HEK293T (cell line): ENCODE measurements at regions not wholly inside any gene's neighbourhood (a gene's known extent, or its start where the extent isn't known, plus 50 kb on each side); places are given as distances from the start of the nearest gene placed in this dataset.

Experiments
- ARNT ChIP-seq: fragments of 450-650 bp; IDR thresholded peaks from 2 replicates; pipeline ENCODE4 v1.6.1; 2017; ENCODE audit warnings: mild to moderate bottlenecking
- BHLHE40 ChIP-seq: fragments of 450-650 bp; IDR thresholded peaks from 2 replicates; pipeline ENCODE4 v1.6.1; 2016; ENCODE audit warnings: mild to moderate bottlenecking, moderate library complexity, borderline replicate concordance
- CTBP1 ChIP-seq: fragments of 450-650 bp; IDR thresholded peaks from 2 replicates; pipeline ENCODE4 v1.6.1; 2016; ENCODE audit warnings: borderline replicate concordance
- ELF4 ChIP-seq: fragments of 450-650 bp; IDR thresholded peaks from 2 replicates; pipeline ENCODE4 v1.6.1; 2017; ENCODE audit warnings: antibody characterized with exemption
- FOXA1 ChIP-seq: fragments of 450-650 bp; IDR thresholded peaks from 2 replicates; pipeline ENCODE4 v1.6.1; 2016; ENCODE audit warnings: mild to moderate bottlenecking
- FOXM1 ChIP-seq: fragments of 450-650 bp; IDR thresholded peaks from 2 replicates; pipeline ENCODE4 v1.6.1; 2017; ENCODE audit warnings: mild to moderate bottlenecking, borderline replicate concordance
- HDGF ChIP-seq: fragments of 450-650 bp; IDR thresholded peaks from 2 replicates; pipeline ENCODE4 v1.6.1; 2017; ENCODE audit warnings: antibody characterized with exemption, borderline replicate concordance
- L3MBTL2 ChIP-seq: fragments of 450-650 bp; conservative IDR thresholded peaks from 2 replicates; pipeline ENCODE4 v1.6.1; 2016; ENCODE audit warnings: mild to moderate bottlenecking
- LEF1 ChIP-seq: fragments of 450-650 bp; IDR thresholded peaks from 2 replicates; pipeline ENCODE4 v1.6.1; 2017; ENCODE audit warnings: mild to moderate bottlenecking, borderline replicate concordance
- PKNOX1 ChIP-seq: fragments of 450-650 bp; IDR thresholded peaks from 2 replicates; pipeline ENCODE4 v1.6.1; 2016
- SP1 ChIP-seq: fragments of 450-650 bp; IDR thresholded peaks from 2 replicates; pipeline ENCODE4 v1.6.1; 2017
- SUZ12 ChIP-seq: fragments of 450-650 bp; IDR thresholded peaks from 2 replicates; pipeline ENCODE4 v1.6.1; 2016; ENCODE audit warnings: mild to moderate bottlenecking
- TARDBP ChIP-seq: fragments of 450-650 bp; IDR thresholded peaks from 2 replicates; pipeline ENCODE4 v1.6.1; 2016
- ZNF384 ChIP-seq: fragments of 450-650 bp; IDR thresholded peaks from 2 replicates; pipeline ENCODE4 v1.6.1; 2016

- TF ChIP-seq FOXM1 (no peak), LEF1 (no peak), SP1 (no peak), FOXA1 (no peak), ELF4 (no peak), SUZ12 (no peak), PKNOX1 (no peak), TARDBP (no peak), ARNT (no peak), ZNF384 (no peak), BHLHE40 (no peak), CTBP1 (no peak), HDGF (no peak), L3MBTL2 (no peak)
Observed at GRCh38 chr5:42930934-42931333, 109.2 kb downstream of the ANXA2R start.
